CD4-positive, alpha-beta T cell (primary cell): ENCODE measurements at regions not wholly inside any gene's neighbourhood (a gene's known extent, or its start where the extent isn't known, plus 50 kb on each side); places are given as distances from the start of the nearest gene placed in this dataset.

Experiments
- ATAC-seq: fragments of 200-7000 bp; cut with Tn5 transposase; one replicate; pipeline ENCODE4 v1.10.0; 2022; ENCODE audit warnings: mild to moderate bottlenecking; ENCODE audit not compliant: poor library complexity
- CTCF ChIA-PET: fragments of 350-600 bp; sonication (Branson Sonifier 250); formaldehyde crosslinking; loops from one replicate; lab custom pipeline; 2021; ENCODE audit warnings: antibody characterized with exemption, inconsistent platforms; lab: Charles Lee
- POLR2A ChIA-PET: fragments of 350-600 bp; sonication (Branson Sonifier 250); formaldehyde crosslinking; loops from one replicate; lab custom pipeline; 2021; ENCODE audit warnings: antibody characterized with exemption, inconsistent platforms; lab: Charles Lee
- DNase-seq, 14 experiments: peaks; one replicate each; pipeline ENCODE4 v3.0.0-alpha.2; 2013 to 2020; ENCODE audit warnings: mixed read lengths in 2 of 14
- H3K27ac ChIP-seq, 2 donors: one replicate each; pipeline versions ENCODE4 v1.5.1 to v1.7.0; 2013; ENCODE audit warnings: low read length in 2 of 2, low read depth in 1 of 2, mild to moderate bottlenecking in 1 of 2
- H3K27me3 ChIP-seq, 2 experiments: 1 replicate in 1 of 2; 2 replicates in 1 of 2; pipeline versions ENCODE4 v1.6.1 to v1.7.0; 2013; ENCODE audit warnings: low read length in 2 of 2, control low read depth in 1 of 2, mild to moderate bottlenecking in 1 of 2, moderate library complexity in 1 of 2; ENCODE audit not compliant: insufficient read depth in 2 of 2, control insufficient read depth in 1 of 2
- H3K36me3 ChIP-seq: one replicate; pipeline ENCODE4 v1.6.1; 2013; ENCODE audit warnings: low read length, control low read depth; ENCODE audit not compliant: insufficient read depth
- H3K4me1 ChIP-seq: one replicate; pipeline ENCODE4 v1.6.1; 2013; ENCODE audit warnings: low read length, control low read depth; ENCODE audit not compliant: insufficient read depth
- H3K4me3 ChIP-seq: one replicate; pipeline ENCODE4 v1.5.1; 2013; ENCODE audit warnings: mild to moderate bottlenecking, low read length, moderate library complexity
- H3K9me3 ChIP-seq, 2 experiments: 1 replicate in 1 of 2; 2 replicates in 1 of 2; pipeline versions ENCODE4 v1.6.1 to v1.7.0; 2013; ENCODE audit warnings: low read length in 2 of 2, mild to moderate bottlenecking in 2 of 2, control low read depth in 1 of 2, moderate library complexity in 1 of 2; ENCODE audit not compliant: control insufficient read depth in 1 of 2, insufficient read depth in 1 of 2
- H3K27ac Mint-ChIP-seq: one replicate; pipeline ENCODE4 v1.8.0; 2020; ENCODE audit warnings: mixed read lengths
- H3K27me3 Mint-ChIP-seq: one replicate; pipeline ENCODE4 v1.8.0; 2021; ENCODE audit warnings: mixed read lengths
- H3K36me3 Mint-ChIP-seq: one replicate; pipeline ENCODE4 v1.8.0; 2021; ENCODE audit warnings: low read depth, mixed read lengths
- H3K4me1 Mint-ChIP-seq: one replicate; pipeline ENCODE4 v1.8.0; 2021; ENCODE audit warnings: low read depth, mixed read lengths
- H3K4me3 Mint-ChIP-seq: one replicate; pipeline ENCODE4 v1.8.0; 2020; ENCODE audit warnings: mild to moderate bottlenecking, mixed read lengths
- H3K9me3 Mint-ChIP-seq: one replicate; pipeline ENCODE4 v1.8.0; 2020; ENCODE audit warnings: mixed read lengths
- intact Hi-C, 2 experiments: fragments of 100-400 bp; cut with DNase I in 1 of 2; cut with micrococcal nuclease in 1 of 2; formaldehyde crosslinking; loops; one replicate each; pipeline versions ENCODE4 v1.15.1 to v1.9.0; 2023 to 2025; cut with DNase I, micrococcal nuclease
- TF ChIP-seq, protein P1 (sequence below): fragments of 200-600 bp; IDR thresholded peaks from one replicate; pipeline ENCODE4 v1.8.0; 2022; ENCODE audit warnings: antibody characterized with exemption, mild to moderate bottlenecking

GRCh38 chr1:38586993-38587646, 272.5 kb downstream of the RRAGC start:
- DNase-seq (peak; percentile 27 to 70 (median 46)), ATAC-seq (peak; percentile 68)
- Mint-ChIP-seq H3K36me3 (no peaks in the 10 kb centered on the region), H3K9me3 (no peaks in the 10 kb centered on the region), H3K4me3 (no peak overlapping the region), H3K27ac (no peak overlapping the region), H3K27me3 (peaks cover 22% of the 10 kb centered on the region), H3K4me1 (peaks cover 12% of the 10 kb centered on the region)
- ChIA-PET CTCF (no interaction called here), POLR2A (no interaction called here)
- Histone ChIP-seq H3K27me3 (peaks cover 1 to 4% of the 10 kb centered on the region in 2 experiments), H3K9me3 (peaks cover 0 to 4% of the 10 kb centered on the region in 2 experiments), H3K4me1 (peaks cover 8% of the 10 kb centered on the region), H3K4me3 (no peak overlapping the region), H3K36me3 (no peaks in the 10 kb centered on the region), H3K27ac (no peak overlapping the region)
- intact Hi-C loops: loop anchor here (2.0 to 5.0 kb wide), 4 partner anchors 45 to 560 kb away; no protein-coding TSS in a partner anchor
- TF ChIP-seq, protein P1, sequence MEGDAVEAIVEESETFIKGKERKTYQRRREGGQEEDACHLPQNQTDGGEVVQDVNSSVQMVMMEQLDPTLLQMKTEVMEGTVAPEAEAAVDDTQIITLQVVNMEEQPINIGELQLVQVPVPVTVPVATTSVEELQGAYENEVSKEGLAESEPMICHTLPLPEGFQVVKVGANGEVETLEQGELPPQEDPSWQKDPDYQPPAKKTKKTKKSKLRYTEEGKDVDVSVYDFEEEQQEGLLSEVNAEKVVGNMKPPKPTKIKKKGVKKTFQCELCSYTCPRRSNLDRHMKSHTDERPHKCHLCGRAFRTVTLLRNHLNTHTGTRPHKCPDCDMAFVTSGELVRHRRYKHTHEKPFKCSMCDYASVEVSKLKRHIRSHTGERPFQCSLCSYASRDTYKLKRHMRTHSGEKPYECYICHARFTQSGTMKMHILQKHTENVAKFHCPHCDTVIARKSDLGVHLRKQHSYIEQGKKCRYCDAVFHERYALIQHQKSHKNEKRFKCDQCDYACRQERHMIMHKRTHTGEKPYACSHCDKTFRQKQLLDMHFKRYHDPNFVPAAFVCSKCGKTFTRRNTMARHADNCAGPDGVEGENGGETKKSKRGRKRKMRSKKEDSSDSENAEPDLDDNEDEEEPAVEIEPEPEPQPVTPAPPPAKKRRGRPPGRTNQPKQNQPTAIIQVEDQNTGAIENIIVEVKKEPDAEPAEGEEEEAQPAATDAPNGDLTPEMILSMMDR: peak; percentile 88

DNA sequence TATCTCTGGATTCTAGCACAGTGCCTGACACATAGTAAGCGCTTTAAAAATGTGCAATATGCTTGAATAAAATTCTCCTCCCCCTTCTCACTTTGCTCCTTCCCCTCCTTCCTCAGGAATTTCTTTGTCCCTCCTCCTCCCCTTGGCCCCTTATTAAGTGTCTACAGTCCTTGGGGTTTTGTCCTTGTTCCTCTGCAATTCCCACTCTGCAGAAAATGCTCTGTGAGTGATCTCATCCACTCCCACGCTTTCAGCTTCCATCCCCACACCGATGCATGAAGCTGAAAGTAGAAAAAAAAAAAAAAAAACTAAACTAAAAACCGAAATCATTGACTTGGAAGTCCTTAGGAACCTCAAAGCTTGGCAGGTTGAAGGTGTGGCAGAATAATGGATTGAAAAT, 273.6 kb downstream of the RRAGC start:
- TF ChIP-seq, protein P1: no peak

GRCh38 chr1:38585460-38585859, 274.1 kb downstream of the RRAGC start:
- Mint-ChIP-seq H3K36me3 (no peaks in the 10 kb centered on the region), H3K4me3 (no peak overlapping the region), H3K27ac (no peak overlapping the region), H3K27me3 (peaks cover 37% of the 10 kb centered on the region), H3K9me3 (no peaks in the 10 kb centered on the region), H3K4me1 (peaks cover 12% of the 10 kb centered on the region)
- Histone ChIP-seq H3K36me3 (no peaks in the 10 kb centered on the region), H3K9me3 (no peaks in the 10 kb centered on the region), H3K4me3 (no peak overlapping the region), H3K27ac (no peak overlapping the region), H3K4me1 (peaks cover 8% of the 10 kb centered on the region), H3K27me3 (peaks cover 10 to 12% of the 10 kb centered on the region in 2 experiments)
- ChIA-PET POLR2A (no interaction called here), CTCF (no interaction called here)
- TF ChIP-seq, protein P1: no peak
- ATAC-seq: no peak
- no peak for DNase-seq
- intact Hi-C loops: loop anchor here (5.0 kb wide), 2 partner anchors 43 to 98 kb away; no protein-coding TSS in a partner anchor

More for the DNA sequence above, 273.6 kb downstream of the RRAGC start:
- no peak overlapping the region for H3K27ac ChIP-seq
- Mint-ChIP-seq H3K9me3 (no peaks in the 10 kb centered on the region), H3K4me1 (peaks cover 12% of the 10 kb centered on the region), H3K27me3 (peaks cover 32% of the 10 kb centered on the region), H3K4me3 (no peak overlapping the region), H3K36me3 (no peaks in the 10 kb centered on the region), H3K27ac (no peak overlapping the region)
- no peak for ATAC-seq
- ChIA-PET CTCF (no interaction called here), POLR2A (no interaction called here)
- H3K4me3 ChIP-seq: no peak overlapping the region
- no peaks in the 10 kb centered on the region for H3K36me3 ChIP-seq
- peaks cover 6% of the 10 kb centered on the region in 2 experiments for H3K27me3 ChIP-seq
- intact Hi-C loops: loop anchor here (2.0 to 5.0 kb wide), 4 partner anchors 44 to 559 kb away; no protein-coding TSS in a partner anchor
- no peak for DNase-seq
- peaks cover 8% of the 10 kb centered on the region for H3K4me1 ChIP-seq
- no peaks in the 10 kb centered on the region for H3K9me3 ChIP-seq
